Right cardiac atrium (tissue), 5 donors: ENCODE measurements at regions not wholly inside any gene's neighbourhood (a gene's known extent, or its start where the extent isn't known, plus 50 kb on each side); places are given as distances from the start of the nearest gene placed in this dataset.

Experiments used
- ATAC-seq, 2 donors: fragments of 200-7000 bp; cut with Tn5 transposase; one replicate each; pipeline versions ENCODE4 v1.8.0 to v1.9.1; 2020; ENCODE audit warnings: moderate library complexity in 2 of 2, mild to moderate bottlenecking in 1 of 2
- DNase-seq, 3 donors: peaks; one replicate each; pipeline ENCODE4 v3.0.0-alpha.2; 2020
- H3K27ac ChIP-seq: one replicate; pipeline ENCODE4 v1.5.1; 2013; ENCODE audit warnings: mild to moderate bottlenecking, low read length, control low read depth, moderate library complexity
- H3K27me3 ChIP-seq: one replicate; pipeline ENCODE4 v1.6.1; 2013; ENCODE audit not compliant: control insufficient read depth, insufficient read depth
- H3K4me1 ChIP-seq: one replicate; pipeline ENCODE4 v1.6.1; 2013; ENCODE audit warnings: low read length; ENCODE audit not compliant: control insufficient read depth, insufficient read depth
- H3K4me3 ChIP-seq: one replicate; pipeline ENCODE4 v1.5.1; 2013; ENCODE audit warnings: low read length, control low read depth
- H3K9me3 ChIP-seq: one replicate; pipeline ENCODE4 v1.6.1; 2013; ENCODE audit warnings: low read length; ENCODE audit not compliant: control insufficient read depth
- WGBS: extraction: QIAGEN DNeasy Blood & Tissue Kit; methylation state at CpG from one replicate; pipeline ENCODE4 v1.1.7; 2013; 5-methylcytosine and 5-hydroxymethylcytosine counted together
- intact Hi-C, 4 donors: fragments of 100-400 bp; cut with DNase I; formaldehyde crosslinking; loops; one replicate each; pipeline versions ENCODE4 v1.11.0 to v1.14.0; 2022 to 2023
- donor health status: healthy with polysubstance abuse.
- donor health status: DM: no; HTN: yes; CAD: no.
- donor health status: DM: no; HTN: no; CAD: no.
- donor health status: DM: no; HTN: yes; CAD: no; lungs with severe emphysema.
- donor health status: DM: yes; HTN: yes; CAD: no.

GRCh38 chr1:72885017-72885416, 602.7 kb upstream of the NEGR1 start:
- no peaks in the 10 kb centered on the region for H3K4me1 ChIP-seq
- H3K9me3 ChIP-seq = no peaks in the 10 kb centered on the region
- 48% methylated on average over 1 of the region's 1 CpG for WGBS
- no peak for ATAC-seq
- intact Hi-C loops = no loop called here
- no peak for DNase-seq
- no peaks in the 10 kb centered on the region for H3K27me3 ChIP-seq
- H3K27ac ChIP-seq = no peak overlapping the region
- no peak overlapping the region for H3K4me3 ChIP-seq

DNA sequence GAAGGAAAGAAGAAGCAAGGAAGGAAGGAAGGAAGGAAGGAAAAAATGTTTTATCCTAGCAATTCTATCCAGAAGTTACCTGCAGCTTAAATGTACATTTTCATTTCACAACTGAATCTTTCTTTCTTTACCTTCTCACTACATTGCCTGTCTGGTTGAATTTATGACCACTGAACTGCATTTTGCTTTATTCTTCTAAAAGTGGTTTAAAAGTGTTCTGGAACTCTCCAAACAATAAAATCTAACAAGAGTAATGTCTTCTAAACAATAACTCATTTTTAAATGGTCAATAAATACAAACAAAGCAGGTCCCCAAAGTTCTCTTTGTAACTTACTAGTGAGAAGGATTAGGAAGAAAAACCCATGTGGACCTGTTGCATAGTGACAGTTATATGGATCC, 587.5 kb upstream of the NEGR1 start:
- H3K4me1 ChIP-seq = no peaks in the 10 kb centered on the region
- intact Hi-C loops = no loop called here
- DNase-seq (no peak), ATAC-seq (no peak)
- no peak overlapping the region for H3K27ac ChIP-seq
- no peak overlapping the region for H3K4me3 ChIP-seq
- no peaks in the 10 kb centered on the region for H3K9me3 ChIP-seq
- H3K27me3 ChIP-seq = no peaks in the 10 kb centered on the region

- Histone ChIP-seq H3K4me3 (no peak overlapping the region), H3K4me1 (no peaks in the 10 kb centered on the region), H3K27ac (no peak overlapping the region), H3K9me3 (no peaks in the 10 kb centered on the region), H3K27me3 (no peaks in the 10 kb centered on the region)
- no peak for DNase-seq
- intact Hi-C loops = no loop called here
- no peak for ATAC-seq
Measured at GRCh38 chr1:72869441-72869840, 587.1 kb upstream of the NEGR1 start.

DNA sequence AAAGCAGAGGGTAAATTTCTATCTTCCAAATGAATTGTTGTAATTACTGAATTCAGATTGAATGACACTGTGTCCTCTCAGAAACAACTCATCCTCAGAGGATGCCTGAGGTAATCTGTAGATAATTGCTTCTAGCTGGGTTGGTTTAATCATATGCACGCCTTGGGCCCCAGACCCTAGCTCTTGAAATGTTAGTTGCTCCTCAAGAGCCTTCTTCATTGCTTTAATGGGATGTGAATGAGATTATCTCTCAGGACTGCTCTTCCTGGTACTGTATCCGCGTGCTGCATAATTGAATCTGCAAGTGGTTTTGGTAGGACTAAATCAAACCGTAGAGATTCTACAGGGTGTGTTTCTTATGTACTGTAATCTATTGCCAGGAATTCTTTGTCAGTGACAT, 569.3 kb upstream of the NEGR1 start:
- 51% methylated on average over 4 of the region's 4 CpGs for WGBS
- intact Hi-C loops = no loop called here

DNA sequence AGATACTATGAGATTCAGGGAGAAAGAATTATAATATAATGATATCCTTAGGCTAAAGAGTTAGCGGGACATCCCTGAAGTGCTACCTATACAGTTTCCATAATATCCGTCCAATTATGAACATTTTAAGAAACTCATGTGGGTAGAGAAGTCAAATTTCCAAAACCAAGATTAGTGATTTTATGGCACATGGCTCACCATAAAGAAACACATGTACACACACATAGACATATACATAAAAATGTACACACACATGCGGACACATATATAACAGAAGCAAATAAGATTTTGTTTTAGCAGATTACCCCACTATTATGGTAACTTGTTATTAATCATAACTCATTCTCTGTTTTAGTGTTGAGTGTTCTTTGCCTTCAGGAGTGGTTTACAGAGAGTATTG, 566.7 kb upstream of the NEGR1 start:
- no peaks in the 10 kb centered on the region for H3K27me3 ChIP-seq
- DNase-seq = no peak
- H3K27ac ChIP-seq = no peak overlapping the region
- 93% methylated on average over 3 of the region's 3 CpGs for WGBS
- ATAC-seq = no peak
- intact Hi-C loops = no loop called here
- no peak overlapping the region for H3K4me3 ChIP-seq
- no peaks in the 10 kb centered on the region for H3K9me3 ChIP-seq
- no peaks in the 10 kb centered on the region for H3K4me1 ChIP-seq

More for the DNA sequence above, 569.3 kb upstream of the NEGR1 start:
- Histone ChIP-seq H3K4me3 (no peak overlapping the region), H3K4me1 (no peaks in the 10 kb centered on the region), H3K27me3 (no peaks in the 10 kb centered on the region), H3K9me3 (no peaks in the 10 kb centered on the region), H3K27ac (no peak overlapping the region)
- DNase-seq (no peak), ATAC-seq (no peak)

DNA sequence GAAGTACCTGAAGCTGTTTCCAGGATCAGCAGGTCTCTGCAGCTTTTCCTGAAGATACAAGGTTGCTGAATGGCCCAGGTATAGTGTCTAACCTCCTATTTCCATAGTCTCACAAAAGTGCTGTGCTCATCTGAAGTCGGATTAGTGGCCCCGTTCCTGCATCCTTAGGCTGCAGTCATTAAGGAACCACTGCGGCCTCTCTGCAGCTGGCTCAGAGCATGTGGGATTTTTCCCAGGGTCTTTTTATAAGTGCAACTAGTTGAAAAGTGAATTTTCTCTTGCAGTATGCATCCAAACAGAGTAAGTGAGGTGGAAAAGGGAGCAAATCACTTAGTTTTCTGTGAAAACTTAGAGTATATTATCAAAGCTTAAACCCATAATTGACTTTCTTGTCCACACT, 565.3 kb upstream of the NEGR1 start:
- intact Hi-C loops = no loop called here
- no peak for DNase-seq
- no peak for ATAC-seq
- 64% methylated on average over 3 of the region's 3 CpGs for WGBS
- Histone ChIP-seq H3K4me1 (no peaks in the 10 kb centered on the region), H3K27me3 (no peaks in the 10 kb centered on the region), H3K9me3 (no peaks in the 10 kb centered on the region), H3K27ac (no peak overlapping the region), H3K4me3 (no peak overlapping the region)

GRCh38 chr1:72846476-72847278, 564.3 kb upstream of the NEGR1 start:
- no peak for ATAC-seq
- H3K4me3 ChIP-seq = no peak overlapping the region
- no peaks in the 10 kb centered on the region for H3K9me3 ChIP-seq
- no peaks in the 10 kb centered on the region for H3K4me1 ChIP-seq
- no peaks in the 10 kb centered on the region for H3K27me3 ChIP-seq
- no peak overlapping the region for H3K27ac ChIP-seq
- DNase-seq = no peak
- 22% methylated on average over 2 of the region's 2 CpGs for WGBS
- intact Hi-C loops = no loop called here

DNA sequence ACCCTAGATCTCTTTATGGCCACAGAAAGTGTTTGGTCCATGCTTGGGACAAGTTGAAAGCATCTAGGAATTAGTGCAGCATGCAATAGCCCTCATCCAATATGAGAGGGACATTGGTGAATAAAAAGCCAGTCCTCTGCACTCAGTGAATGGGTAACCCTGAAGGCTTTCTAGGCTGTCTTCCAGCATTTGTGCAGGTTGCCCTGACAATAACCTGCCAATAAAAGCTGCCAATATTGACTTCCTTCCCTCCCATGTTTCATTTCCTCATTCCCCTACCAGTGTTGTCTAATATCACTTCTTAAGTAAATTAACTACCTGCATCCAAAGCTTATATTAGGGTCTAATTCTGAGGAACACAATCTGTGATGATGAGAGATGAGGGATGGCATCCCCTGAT, 563.6 kb upstream of the NEGR1 start:
- no peak for ATAC-seq
- Histone ChIP-seq H3K4me3 (no peak overlapping the region), H3K27ac (no peak overlapping the region), H3K4me1 (no peaks in the 10 kb centered on the region), H3K9me3 (no peaks in the 10 kb centered on the region), H3K27me3 (no peaks in the 10 kb centered on the region)
- no peak for DNase-seq
- intact Hi-C loops = no loop called here

DNA sequence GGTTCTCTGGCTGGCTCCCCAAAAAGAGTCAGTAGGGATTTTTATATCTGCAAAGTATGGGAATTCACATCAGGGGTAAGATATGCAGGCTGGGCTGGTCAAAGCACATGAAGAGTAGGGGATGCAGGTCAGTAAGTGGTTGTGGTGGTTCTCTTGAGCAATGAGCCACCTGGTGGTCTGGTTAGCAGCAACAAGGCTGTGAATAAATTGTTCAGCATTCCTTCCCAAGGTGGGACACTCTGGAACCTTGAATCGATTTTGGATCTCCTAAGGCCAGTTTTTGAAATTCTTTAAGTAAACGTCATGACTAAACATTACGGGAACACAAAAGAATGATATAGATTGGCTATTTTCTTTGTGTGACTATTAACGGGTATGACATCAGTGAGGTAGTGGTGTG, 563.0 kb upstream of the NEGR1 start:
- DNase-seq (no peak), ATAC-seq (no peak)
- Histone ChIP-seq H3K4me1 (no peaks in the 10 kb centered on the region), H3K9me3 (no peaks in the 10 kb centered on the region), H3K27ac (no peak overlapping the region), H3K4me3 (no peak overlapping the region), H3K27me3 (no peaks in the 10 kb centered on the region)
- WGBS = 81% methylated on average over 4 of the region's 4 CpGs
- intact Hi-C loops = no loop called here

DNA sequence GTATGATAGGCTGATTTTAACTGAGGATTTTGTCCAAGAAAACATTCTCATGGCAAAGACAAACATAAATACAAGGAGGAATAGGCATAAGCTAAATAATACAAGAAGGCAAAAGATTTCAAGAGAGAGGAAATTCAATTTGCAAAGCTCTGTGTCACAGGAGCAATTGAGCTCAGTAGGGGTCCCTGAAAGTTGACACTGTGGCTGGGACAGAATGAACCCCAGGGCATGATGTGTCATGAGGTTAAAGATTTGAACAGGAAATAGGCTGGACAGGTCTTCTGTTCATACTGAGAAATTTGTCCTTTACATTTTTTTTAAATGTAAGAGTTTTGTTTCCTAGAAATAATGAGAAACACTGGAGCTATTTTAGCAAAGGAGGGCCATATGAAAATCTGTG, 555.4 kb upstream of the NEGR1 start:
- no peaks in the 10 kb centered on the region for H3K9me3 ChIP-seq
- no peaks in the 10 kb centered on the region for H3K4me1 ChIP-seq
- intact Hi-C loops = no loop called here
- H3K27ac ChIP-seq = no peak overlapping the region
- DNase-seq = no peak
- H3K27me3 ChIP-seq = no peaks in the 10 kb centered on the region
- no peak for ATAC-seq
- H3K4me3 ChIP-seq = no peak overlapping the region

GRCh38 chr1:72830606-72831390, 548.5 kb upstream of the NEGR1 start:
- Histone ChIP-seq H3K27ac (no peak overlapping the region), H3K4me1 (no peaks in the 10 kb centered on the region), H3K9me3 (no peaks in the 10 kb centered on the region), H3K4me3 (no peak overlapping the region), H3K27me3 (no peaks in the 10 kb centered on the region)
- intact Hi-C loops = no loop called here
- no peak for ATAC-seq
- DNase-seq = no peak
- 58% methylated on average over 5 of the region's 5 CpGs for WGBS
